AG20443 (cell line): ENCODE measurements at regions not wholly inside any gene's neighbourhood (a gene's known extent, or its start where the extent isn't known, plus 50 kb on each side); places are given as distances from the start of the nearest gene placed in this dataset.
A peak's percentile ranks its signal among the peaks of the same experiment; 100 is the strongest.
"Not testable (repeated sequence)": the region's sequence is repeated elsewhere in the genome, so short reads cannot be mapped to it uniquely, and the experiment has no call there.

Source experiments
- DNase-seq: peaks from one replicate; pipeline ENCODE4 v3.0.0; 2012; ENCODE audit warnings: low spot score, mixed read lengths

DNA sequence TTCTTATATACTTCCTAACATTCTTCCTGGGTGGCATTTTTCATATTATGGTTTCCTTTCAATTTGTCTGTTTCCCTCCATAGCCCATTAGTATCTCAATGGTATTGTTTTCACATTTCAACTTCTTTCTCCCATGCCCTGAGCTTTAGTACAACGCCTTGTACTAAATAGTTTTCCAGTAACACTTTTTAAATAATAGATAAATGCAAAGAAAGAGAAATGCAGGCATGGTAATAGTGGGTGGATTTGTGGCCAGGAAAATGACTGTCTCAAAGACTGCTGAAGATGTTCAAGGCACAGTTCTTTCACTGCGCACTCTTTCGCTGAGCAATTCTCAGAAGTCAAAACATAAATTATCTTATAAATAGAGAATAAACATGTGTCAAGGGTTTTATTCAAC is 145.1 kb downstream of the LCA5 start:
- DNase-seq, result no peak

DNA sequence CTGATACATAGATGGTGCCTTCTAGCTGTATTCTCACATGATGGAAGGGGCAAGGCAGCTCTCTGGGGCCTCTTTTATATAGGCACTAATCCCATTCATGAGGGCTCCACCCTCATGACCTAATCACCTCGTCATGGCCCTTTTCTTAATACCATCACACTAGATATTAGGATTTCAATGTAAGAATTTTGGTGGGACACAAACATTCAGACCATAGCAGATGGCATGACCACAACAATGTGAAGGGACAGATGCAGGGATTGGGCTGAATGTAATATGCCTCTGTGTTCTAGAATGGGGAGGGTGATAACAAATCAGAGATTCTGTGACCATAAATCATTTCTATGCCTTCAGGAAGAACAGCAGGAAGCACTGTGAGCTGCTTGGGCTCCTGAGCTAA is 145.8 kb downstream of the LCA5 start:
- DNase-seq, result no peak

DNA sequence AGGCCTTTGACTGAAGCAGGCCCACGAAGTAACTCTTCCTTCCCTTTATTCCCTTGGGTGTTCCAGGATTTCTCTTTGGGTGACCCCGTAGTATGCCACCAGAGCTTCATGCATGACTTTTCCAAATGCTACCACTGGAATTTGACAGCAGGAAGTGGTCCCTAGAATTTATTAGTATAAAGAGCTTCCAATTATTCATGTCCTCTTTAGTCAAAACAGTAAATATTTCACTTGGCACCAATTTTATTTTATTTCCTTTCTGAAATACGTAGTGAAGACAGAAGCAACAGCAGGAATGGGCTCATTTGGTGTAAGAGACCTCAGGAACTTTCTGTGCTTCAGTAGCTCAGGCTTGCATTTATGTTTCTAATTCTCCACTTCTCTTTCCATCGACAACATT is 151.3 kb downstream of the LCA5 start:
- no peak for DNase-seq

DNA sequence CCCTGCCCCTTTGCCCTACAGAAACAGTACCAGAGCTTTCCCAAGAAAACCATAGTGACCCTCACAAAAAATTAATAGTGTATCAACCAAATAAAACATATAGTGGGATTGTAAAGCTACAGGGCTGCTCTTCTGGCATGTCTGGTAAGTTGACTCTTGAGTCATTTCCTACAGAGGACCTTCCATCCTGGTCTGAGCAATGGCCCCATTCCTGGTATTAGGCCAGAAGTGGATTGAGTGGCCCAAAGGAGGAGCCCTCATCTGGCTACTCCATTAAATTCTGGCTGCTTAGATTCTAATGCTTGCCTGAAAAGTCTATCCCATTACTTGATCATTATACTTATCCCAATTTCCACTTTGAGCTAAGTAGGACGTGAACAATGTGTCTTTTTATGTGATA is 150.9 kb upstream of the HMGN3 start:
- no peak for DNase-seq

DNA sequence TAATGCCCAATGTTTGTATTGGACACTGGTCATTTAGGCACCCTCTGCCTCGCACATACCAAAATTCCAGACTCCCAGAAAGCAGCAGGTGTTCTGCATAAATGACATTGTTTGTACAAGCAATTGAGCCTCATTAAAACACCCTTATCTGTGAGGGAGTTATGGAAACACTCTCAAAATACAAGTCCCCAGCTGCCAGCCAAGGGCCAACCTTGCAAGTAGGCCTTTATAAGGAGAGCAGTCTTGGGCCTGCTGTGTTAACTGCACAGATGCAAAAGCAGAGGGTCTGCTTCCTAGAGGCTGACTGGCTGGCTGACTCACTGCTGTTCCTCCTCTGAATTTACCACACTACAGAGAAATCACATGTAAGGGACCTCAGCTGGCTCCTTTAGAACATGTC is 150.4 kb upstream of the HMGN3 start:
- no peak for DNase-seq

DNA sequence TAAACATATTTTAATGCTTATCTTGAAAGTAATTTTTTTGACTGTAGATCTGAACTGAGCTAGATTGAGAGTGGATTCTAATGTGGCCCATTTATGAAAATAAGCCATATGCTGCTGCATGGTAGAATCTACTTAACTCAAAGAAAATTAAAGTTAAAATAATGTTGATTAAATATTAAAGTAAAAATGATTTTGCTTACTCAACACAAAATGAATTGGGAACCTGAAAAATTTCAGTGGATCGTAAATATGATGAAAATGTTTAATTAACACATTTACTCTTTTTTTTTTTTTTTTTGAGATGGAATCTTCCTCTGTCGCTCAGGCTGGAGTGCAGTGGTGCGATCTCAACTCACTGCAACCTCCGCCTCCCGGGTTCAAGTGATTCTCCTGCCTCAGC is 144.5 kb upstream of the HMGN3 start:
- DNase-seq, result no peak

DNA sequence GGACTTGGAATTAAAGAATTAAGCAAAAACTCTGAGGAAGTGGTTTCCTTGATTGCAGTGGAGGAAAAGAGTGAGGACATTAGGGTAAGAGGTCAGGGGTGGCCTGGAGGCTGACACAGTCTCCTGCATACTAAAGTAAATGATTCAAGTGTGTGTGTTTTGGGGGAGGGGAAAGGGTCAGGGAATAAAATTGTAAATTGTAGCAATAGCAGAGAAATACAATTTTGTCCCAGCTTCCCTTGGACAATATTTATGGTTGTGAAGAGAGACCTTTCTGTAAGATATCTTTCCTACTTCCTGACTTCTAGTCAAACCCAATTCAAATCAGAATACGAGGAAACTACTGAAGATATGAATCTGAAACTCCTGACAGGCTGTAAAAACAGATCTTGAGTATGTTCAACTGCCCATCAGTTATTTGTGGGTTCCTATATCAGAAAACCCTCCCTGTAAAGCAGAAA is 143.4 kb upstream of the HMGN3 start:
- no peak for DNase-seq

DNA sequence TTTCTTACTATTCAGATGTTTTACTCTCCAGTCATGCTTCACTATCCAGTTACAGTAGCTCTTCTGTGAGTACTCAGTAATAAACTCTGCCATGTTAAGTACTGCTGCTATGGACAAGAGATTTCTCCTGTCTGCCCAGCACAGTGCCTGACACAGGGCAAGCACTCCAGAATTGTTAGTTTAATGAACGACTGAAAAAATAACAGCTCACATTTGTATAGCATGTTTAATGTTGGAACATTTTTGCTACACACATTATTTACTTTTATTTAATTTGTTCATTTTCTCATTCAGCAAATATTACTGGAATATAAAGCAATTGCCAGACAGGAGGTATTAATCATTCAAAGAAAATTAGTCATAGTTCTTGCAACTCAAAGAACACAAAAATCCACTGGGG is 142.6 kb upstream of the HMGN3 start:
- DNase-seq, result no peak

DNA sequence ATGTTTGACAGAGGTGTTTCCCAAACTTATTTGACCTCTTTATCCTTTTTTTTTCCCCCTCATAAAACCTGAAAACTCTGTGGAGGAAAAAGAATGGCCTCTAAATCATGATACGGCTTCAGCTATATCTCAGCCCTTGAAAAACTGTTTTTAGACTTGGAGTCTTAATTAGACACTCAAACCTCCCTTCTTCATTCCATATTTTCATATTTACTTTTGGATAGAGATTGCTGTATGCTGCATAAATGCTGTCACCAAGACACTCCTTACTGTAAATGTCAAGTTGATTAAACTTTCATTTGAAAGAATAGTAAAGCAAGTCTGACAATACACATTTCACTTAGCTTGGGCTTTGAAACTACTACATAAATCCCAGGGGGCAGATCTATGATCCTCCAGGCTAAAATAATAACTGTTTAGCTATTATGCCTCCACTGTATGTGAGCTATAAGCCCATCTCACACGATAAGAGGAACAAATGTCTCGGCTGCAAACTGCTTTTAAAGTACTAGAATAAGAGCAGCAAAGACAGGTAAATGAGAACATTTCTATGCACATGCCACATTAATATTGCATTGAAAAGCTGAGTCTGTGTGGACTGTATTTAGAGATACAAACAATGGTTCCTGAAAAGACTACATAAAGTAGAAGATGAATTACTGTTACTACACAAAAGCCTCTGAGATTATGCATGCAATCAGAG is 141.3 kb upstream of the HMGN3 start:
- DNase-seq, result no peak

DNA sequence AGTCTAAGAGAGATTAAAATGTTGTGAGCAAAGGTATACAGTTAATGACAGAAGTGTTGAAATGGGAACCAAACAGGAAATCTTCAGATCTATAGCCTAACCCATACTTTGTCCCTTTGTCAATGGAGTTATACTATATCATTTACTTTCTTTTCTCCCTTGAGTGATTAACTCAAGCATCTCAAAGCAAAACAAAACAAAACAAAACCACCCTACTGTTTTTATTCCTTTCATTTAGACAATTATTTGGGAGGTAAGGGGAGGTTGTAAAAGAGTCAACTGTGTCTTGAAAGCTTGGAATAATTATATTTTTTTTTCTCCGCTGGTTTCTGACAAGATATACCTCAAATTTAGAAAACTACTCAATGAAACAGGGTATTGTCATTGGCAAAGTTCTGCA is 139.8 kb upstream of the HMGN3 start:
- DNase-seq, result no peak

DNA sequence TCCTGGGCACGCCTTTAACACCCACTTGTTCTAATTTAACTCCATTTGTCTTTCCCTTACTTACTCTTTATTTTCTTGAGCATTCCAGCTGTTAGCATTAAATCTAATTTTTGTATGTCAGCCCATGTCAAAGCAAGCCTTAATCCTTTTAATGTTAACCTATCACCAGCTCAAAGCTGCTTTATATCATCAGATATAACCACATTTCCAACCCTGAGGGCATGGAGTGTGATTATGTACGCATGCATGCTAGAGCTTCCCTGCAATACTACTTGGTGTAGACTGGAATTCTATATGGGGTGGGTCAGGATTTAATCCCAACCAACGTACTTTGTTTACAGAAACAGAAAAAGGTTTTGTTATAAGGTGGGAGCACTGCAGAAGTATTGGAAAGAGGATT is 139.4 kb upstream of the HMGN3 start:
- DNase-seq, result no peak

DNA sequence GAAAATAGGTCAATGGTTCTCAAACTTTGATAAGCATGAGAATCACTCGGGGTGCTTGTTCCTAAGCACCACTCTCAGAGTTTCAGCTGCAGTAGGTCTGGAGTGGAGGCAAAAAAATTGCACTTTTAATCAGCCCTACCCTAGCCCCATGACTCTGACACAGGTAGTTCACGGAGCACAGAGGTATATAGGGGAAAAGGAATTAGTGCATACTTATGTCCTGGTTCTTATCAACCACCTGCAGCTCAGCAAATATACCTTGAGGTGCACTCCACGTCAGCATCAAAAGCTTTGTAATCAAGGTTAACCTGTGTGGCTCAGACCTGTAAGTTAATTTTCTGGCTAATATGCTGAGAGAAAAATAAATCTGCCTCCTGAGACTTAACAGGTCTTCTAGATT is 138.8 kb upstream of the HMGN3 start:
- DNase-seq, result no peak

DNA sequence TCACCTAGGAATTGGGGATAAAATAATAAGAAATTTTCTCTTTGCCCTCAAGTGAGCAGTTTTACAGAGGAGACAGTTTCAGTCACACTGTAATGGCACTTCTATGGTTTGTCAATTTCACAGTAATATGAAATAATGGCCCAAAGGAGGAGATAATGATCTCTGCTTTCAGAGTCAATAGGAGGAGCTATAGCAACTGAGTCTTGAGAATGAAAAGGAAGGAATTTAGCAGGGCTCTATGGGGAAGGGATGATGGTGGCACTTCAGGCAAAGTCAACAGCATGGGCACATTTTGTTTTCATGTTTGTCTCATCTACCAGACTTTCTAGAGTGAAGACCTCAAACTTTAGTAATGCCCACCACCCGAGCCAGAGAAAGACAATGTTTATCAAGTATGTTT is 138.3 kb upstream of the HMGN3 start:
- no peak for DNase-seq

DNA sequence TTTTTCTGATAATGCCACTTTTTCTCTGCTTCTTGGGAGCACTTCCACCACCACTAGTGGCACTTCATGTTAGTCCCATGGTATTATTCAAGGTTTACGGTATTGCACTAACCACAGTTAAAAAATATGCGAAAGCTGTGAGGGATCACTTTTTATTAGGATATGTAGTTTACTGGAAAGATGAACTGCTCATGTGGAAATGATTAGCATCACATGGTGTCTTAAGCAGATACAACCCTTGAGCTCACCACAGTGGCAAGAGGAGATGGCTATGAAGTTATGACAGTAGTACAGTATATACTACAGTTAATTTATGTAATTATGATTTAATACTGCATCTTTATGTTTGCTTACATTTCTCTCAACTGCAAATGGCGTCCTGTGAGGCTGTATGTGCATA is 134.5 kb upstream of the HMGN3 start:
- no peak for DNase-seq

DNA sequence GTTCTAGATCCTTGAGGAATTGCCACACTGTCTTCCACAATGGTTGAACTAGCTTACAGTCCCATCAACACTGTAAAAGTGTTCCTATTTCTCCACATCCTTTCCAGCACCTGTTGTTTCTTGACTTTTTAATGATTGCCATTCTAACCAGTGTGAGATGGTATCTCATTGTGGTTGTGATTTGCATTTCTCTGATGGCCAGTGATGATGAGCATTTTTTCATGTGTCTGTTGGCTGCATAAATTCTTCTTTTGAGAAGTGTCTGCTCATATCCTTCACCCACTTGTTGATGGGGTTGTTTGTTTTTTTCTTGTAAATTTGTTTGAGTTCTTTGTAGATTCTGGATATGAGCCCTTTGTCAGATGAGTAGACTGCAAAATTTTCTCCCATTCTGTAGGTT is 129.0 kb upstream of the HMGN3 start:
- not testable (repeated sequence) for DNase-seq

DNA sequence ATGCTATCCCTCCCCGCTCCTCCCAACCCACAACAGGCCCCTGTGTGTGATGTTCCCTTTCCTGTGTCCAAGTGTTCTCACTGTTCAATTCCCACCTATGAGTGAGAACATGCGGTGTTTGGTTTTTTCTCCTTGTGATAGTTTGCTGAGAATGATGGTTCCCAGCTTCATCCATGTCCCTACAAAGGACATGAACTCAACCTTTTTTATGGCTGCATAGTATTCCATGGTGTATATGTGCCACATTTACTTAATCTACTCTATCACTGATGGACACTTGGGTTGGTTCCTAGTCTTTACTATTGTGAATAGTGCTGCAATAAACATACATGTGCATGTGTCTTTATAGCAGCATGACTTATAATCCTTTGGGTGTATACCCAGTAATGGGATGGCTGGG is 126.6 kb upstream of the HMGN3 start:
- DNase-seq, result not testable (repeated sequence)

DNA sequence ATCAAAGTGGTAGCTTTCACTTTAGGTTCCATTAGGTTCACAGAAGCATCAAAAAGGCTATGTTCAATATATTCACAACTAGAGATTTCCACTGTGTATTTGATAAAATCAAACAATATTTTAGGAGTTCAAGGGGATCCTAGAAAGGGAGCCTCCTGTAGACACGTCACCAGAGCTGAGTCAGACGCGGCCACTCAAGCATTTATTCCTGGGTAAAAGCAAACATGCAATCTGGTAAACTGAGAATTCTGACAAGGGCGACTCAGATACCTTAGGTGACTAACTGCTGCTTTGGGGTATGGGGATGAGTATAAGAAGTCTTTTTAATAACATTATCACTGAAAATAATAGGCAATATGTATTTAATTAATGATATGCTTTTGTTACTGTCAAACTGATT is 118.7 kb upstream of the HMGN3 start:
- peak; percentile 7 for DNase-seq

DNA sequence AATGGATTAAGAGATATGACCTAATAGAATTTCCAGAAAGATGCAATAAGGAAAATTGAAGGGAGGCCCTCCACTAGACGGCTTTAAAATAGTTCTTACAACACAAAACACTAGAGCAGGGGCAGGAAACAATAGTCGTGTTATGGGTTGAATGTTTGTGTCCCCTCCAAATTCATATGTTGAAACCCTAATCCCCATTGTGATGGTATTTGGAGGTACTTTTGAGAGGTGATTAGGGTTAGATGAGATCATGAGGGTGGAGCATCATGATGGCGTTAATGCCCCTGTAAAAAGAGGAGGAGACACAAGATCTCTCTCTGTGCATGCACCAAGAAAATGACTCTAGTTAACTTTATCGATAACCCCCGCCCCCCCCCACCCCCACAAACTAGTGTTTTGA is 104.0 kb upstream of the HMGN3 start:
- no peak for DNase-seq

DNA sequence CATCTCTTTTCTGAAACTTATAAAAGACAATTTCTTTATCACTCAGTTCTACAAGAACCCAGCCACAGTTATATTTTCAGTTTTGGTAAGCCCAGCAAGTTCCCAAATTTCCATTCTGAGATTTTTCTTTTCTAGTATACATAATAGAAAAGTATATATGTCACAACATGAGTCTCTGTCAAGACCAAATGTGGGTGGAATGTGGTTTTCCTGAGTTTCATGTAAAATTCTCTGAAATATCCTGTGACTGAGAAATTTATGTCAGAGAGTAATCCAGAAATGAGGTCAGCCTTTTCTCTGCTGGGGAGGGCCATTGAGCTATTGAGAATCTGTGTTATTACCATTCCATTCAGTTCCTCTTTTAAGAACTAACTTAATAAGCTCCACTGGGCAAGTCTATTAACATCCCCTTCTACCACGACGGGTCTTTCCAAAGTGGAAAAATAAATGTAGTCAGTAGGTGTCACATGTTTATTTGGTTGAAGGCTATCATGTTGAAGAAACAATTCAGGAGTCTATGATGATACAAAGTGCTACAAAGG is 100.7 kb upstream of the HMGN3 start:
- no peak for DNase-seq

DNA sequence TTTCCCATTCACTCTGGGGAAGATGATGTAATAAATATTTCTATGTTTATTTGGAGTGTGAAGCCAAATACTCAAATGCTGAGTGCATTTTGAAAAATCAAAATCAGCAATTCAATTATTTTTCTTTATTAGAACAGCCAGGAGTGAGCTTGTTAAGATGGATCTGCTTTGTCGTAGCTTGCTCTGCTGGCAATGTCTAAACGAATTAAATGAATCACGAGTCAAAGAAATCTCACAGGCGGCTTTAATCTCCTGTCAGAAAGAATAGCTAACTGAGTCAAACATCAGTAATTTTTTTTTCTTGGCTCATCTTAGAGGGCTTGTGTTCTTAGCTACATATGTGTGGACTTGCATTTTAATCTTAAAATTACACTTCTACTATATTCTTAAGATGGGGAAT is 100.2 kb upstream of the HMGN3 start:
- DNase-seq, result no peak

DNA sequence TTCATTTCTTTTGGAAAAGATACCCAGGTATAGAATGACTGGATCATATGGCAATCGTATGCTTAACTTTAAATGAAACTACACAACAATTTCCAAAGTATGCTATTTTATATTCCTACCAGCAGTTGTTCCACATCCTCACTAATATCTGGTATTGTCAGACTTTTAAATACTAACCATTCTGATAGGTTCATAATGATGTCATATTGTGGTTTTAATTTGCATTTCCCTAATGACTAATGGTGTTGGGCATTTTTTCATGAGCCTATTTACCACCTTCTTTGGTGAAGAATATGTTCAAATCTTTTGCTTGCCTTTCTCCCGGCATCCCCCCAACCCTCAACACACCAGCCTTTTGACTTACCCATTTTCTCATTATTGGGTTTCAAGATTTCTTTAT is 96.2 kb upstream of the HMGN3 start:
- no peak for DNase-seq

DNA sequence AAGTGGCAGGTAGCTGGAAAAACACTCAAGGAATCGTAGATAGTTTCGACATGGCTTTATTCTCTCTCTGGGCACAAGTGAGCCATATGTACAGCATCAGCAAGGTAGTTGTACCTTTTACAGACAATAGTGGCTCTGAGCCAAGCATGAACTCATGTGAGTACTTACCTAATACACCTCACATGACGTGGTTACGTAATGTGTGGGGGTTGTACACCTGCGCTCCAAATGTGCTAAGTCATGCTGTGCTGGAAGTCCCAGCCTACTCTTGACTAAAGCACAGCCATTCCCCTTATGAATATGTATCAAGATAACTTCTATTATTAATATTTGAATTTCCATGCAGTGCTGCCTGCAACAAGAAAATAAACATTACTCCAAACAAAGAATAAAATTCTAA is 78.8 kb upstream of the HMGN3 start:
- no peak for DNase-seq

DNA sequence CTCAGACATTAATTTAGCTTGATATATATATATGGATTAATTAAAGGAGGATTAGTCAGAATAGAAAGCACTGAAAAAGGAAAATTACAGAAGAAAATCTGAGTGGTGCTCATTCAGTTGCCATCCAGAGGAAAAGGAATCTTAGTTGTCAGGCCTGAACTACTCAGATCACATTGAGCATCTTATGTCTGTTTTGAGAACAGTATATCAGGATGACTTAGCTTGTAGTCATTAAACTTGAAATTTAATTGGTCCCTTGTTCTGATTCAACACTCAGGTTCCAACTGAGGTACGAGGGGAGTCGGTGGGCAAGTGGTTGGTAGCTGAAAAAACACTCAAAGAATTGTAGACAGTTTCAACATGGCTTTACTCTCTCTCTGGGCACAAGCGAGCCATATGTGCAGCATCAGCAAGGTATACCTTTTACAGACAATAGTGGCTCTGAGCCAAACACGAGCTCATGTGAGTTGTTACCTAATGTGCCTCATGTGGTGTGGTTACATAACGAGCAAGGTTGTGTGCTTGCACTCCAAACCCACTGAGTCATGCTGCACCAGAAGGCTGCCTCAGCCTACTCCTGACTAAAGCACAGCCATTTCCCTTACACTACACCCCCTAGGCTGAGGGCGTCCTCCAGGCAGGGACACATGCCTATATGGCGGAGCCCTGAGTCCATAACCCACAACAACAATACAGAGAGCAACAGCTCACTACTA is 73.0 kb upstream of the HMGN3 start:
- DNase-seq, result no peak

DNA sequence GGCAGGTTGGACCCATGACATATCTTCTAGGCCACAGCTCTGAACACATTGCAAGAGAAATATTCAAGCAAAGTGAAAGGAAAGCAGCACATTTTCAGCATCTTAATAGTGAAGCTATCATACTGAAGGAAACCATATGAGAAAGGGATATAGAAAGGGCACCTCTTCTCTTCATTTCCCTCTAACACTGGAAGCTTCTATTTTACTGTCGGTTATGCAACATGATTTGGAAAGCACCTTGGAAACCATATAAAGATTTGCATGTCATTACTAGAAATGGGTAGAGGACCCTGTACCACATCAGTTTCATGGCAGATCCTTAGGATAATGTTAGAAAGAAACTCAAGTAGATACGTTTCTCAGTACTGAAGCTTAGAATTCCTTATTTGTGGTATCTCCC is 70.5 kb upstream of the HMGN3 start:
- no peak for DNase-seq
